ENCODE measurements at regions not wholly inside any gene's neighbourhood (a gene's known extent, or its start where the extent isn't known, plus 50 kb on each side); places are given as distances from the start of the nearest gene placed in this dataset.
"Not testable (repeated sequence)": the region's sequence is repeated elsewhere in the genome, so short reads cannot be mapped to it uniquely, and the experiment has no call there.

DNA sequence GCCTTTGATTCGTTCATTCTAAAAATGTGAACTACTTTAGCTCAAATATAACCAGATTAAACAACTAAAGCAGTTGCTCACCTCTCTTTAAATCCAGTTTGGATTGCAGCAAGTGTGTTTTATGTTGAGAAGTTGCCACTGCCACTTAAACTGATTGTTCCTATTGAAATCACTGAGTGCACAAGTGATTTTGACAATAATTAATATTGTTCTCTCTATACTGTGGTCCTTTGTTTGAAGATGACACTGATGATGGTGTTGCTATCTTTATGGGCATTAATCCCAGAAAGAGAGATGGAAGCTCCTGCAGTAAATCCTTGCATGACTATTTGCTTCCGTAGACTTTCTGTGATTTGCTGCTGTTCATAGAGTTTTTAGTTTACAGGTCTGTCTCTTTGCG, 251.4 kb upstream of the ZEB2 start:
- DNase-seq (ENCODE audit: low read depth in 2 of 2) = no peak
- H3K4me3 ChIP-seq (replicated peaks in 1 of 4; ENCODE audit: control extremely low read depth in 1 of 4, insufficient read depth in 1 of 4, low read depth in 3 of 4, low read length in 4 of 4) = no peak overlapping the region
- no peaks in the 10 kb centered on the region for H3K9me3 ChIP-seq (ENCODE audit: control insufficient read depth, insufficient read depth, low read depth, low read length)
- no peak overlapping the region for H3K9ac ChIP-seq (ENCODE audit: insufficient read depth, low read length)
- no peak overlapping the region for H3K27ac ChIP-seq (ENCODE audit: insufficient read depth, low read length)
- no peak overlapping the region for H2AFZ ChIP-seq (ENCODE audit: low read length)
- no peak overlapping the region for H3K4me2 ChIP-seq (ENCODE audit: extremely low read depth, insufficient read depth, low read length)
- no peaks in the 10 kb centered on the region for H3K36me3 ChIP-seq (ENCODE audit: control insufficient read depth, insufficient read depth, low read length)
- H3K27me3 ChIP-seq (ENCODE audit: control insufficient read depth, insufficient read depth, low read length) = no peaks in the 10 kb centered on the region
- H3K4me1 ChIP-seq (ENCODE audit: control insufficient read depth, extremely low read depth, insufficient read depth, low read length) = no peaks in the 10 kb centered on the region
- no peaks in the 10 kb centered on the region for H4K20me1 ChIP-seq (ENCODE audit: control insufficient read depth, extremely low read depth, insufficient read depth, low read length)
- no peak for TF ChIP-seq EZH2 (IDR thresholded peaks at IDR 0.05; ENCODE audit: low read length, missing control alignments)
- TF ChIP-seq, protein P1, sequence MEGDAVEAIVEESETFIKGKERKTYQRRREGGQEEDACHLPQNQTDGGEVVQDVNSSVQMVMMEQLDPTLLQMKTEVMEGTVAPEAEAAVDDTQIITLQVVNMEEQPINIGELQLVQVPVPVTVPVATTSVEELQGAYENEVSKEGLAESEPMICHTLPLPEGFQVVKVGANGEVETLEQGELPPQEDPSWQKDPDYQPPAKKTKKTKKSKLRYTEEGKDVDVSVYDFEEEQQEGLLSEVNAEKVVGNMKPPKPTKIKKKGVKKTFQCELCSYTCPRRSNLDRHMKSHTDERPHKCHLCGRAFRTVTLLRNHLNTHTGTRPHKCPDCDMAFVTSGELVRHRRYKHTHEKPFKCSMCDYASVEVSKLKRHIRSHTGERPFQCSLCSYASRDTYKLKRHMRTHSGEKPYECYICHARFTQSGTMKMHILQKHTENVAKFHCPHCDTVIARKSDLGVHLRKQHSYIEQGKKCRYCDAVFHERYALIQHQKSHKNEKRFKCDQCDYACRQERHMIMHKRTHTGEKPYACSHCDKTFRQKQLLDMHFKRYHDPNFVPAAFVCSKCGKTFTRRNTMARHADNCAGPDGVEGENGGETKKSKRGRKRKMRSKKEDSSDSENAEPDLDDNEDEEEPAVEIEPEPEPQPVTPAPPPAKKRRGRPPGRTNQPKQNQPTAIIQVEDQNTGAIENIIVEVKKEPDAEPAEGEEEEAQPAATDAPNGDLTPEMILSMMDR (conservative IDR thresholded peaks at IDR 0.05 in 1 of 2, IDR thresholded peaks at IDR 0.05 in 1 of 2; ENCODE audit: low read depth in 1 of 2, low read length in 2 of 2) = no peak
- no peaks in the 10 kb centered on the region for H3K79me2 ChIP-seq (ENCODE audit: control insufficient read depth, insufficient read depth, low read length)

DNA sequence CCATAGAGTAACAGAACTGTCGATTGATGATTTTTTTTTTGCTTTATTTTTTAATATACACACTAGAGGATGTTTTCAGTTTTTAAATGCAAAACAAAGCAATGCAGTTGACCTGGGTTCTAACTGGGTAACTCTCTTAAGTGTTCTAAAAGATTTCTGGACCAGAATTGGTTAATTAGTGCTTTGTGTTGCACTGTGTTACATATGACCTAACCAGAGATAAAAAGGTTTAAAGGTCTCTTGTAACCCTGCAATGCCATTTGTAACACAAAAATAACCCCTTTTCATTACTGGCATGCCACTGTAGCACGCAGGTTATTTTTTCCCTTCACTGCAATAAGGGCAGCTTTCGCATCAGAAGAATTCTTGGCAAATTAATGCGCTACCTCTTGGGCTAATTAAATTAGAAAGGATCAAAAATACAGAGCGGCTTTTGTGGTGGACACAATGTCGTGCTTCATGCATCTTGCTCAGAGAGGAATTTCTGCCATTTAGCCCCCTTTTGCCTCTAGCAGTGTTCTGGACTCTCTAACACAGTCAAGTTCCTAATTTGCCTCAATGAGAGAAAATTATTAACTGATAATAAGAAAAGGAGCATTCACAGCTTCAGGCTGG, 250.8 kb upstream of the ZEB2 start:
- H3K4me2 ChIP-seq (ENCODE audit: extremely low read depth, insufficient read depth, low read length) = no peak overlapping the region
- H3K9me3 ChIP-seq (ENCODE audit: control insufficient read depth, insufficient read depth, low read depth, low read length) = no peaks in the 10 kb centered on the region
- no peak overlapping the region for H3K9ac ChIP-seq (ENCODE audit: insufficient read depth, low read length)
- TF ChIP-seq, protein P1 (conservative IDR thresholded peaks at IDR 0.05 in 1 of 2, IDR thresholded peaks at IDR 0.05 in 1 of 2; ENCODE audit: low read depth in 1 of 2, low read length in 2 of 2) = no peak
- no peak for TF ChIP-seq EZH2 (IDR thresholded peaks at IDR 0.05; ENCODE audit: low read length, missing control alignments)
- no peak overlapping the region for H3K27ac ChIP-seq (ENCODE audit: insufficient read depth, low read length)
- no peak overlapping the region for H2AFZ ChIP-seq (ENCODE audit: low read length)
- no peaks in the 10 kb centered on the region for H3K4me1 ChIP-seq (ENCODE audit: control insufficient read depth, extremely low read depth, insufficient read depth, low read length)
- no peaks in the 10 kb centered on the region for H3K27me3 ChIP-seq (ENCODE audit: control insufficient read depth, insufficient read depth, low read length)
- DNase-seq (ENCODE audit: low read depth in 2 of 2) = no peak
- no peaks in the 10 kb centered on the region for H3K79me2 ChIP-seq (ENCODE audit: control insufficient read depth, insufficient read depth, low read length)
- H3K36me3 ChIP-seq (ENCODE audit: control insufficient read depth, insufficient read depth, low read length) = no peaks in the 10 kb centered on the region
- H4K20me1 ChIP-seq (ENCODE audit: control insufficient read depth, extremely low read depth, insufficient read depth, low read length) = no peaks in the 10 kb centered on the region
- H3K4me3 ChIP-seq (replicated peaks in 1 of 4; ENCODE audit: control extremely low read depth in 1 of 4, insufficient read depth in 1 of 4, low read depth in 3 of 4, low read length in 4 of 4) = no peak overlapping the region

DNA sequence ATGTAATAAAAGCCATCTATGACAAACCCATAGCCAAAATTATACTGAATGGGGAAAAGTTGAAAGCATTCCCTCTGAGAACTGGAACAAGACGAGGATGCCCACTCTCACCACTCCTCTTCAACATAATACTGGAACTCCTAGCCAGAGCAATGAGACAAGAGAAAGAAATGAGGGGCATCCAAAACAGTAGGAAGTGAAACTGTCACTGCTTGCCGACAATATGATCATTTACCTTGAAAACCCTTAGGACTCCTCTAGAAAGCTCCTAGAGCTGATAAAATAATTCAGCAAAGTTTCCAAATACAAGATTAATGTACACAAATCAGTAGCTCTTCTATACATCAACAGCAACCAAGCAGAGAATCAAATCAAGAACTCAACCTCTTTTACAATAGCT, 241.0 kb upstream of the ZEB2 start:
- not testable (repeated sequence) for H3K4me3 ChIP-seq (replicated peaks in 1 of 4; ENCODE audit: control extremely low read depth in 1 of 4, insufficient read depth in 1 of 4, low read depth in 3 of 4, low read length in 4 of 4); H3K79me2 ChIP-seq (ENCODE audit: control insufficient read depth, insufficient read depth, low read length); H3K27me3 ChIP-seq (ENCODE audit: control insufficient read depth, insufficient read depth, low read length); DNase-seq (ENCODE audit: low read depth in 2 of 2); H4K20me1 ChIP-seq (ENCODE audit: control insufficient read depth, extremely low read depth, insufficient read depth, low read length); H3K9ac ChIP-seq (ENCODE audit: insufficient read depth, low read length); H2AFZ ChIP-seq (ENCODE audit: low read length); H3K4me2 ChIP-seq (ENCODE audit: extremely low read depth, insufficient read depth, low read length); H3K27ac ChIP-seq (ENCODE audit: insufficient read depth, low read length); H3K36me3 ChIP-seq (ENCODE audit: control insufficient read depth, insufficient read depth, low read length); H3K9me3 ChIP-seq (ENCODE audit: control insufficient read depth, insufficient read depth, low read depth, low read length); H3K4me1 ChIP-seq (ENCODE audit: control insufficient read depth, extremely low read depth, insufficient read depth, low read length)

Data from fibroblast of lung (primary cell).